ENCODE measurements at regions not wholly inside any gene's neighbourhood (a gene's known extent, or its start where the extent isn't known, plus 50 kb on each side); places are given as distances from the start of the nearest gene placed in this dataset.

DNA sequence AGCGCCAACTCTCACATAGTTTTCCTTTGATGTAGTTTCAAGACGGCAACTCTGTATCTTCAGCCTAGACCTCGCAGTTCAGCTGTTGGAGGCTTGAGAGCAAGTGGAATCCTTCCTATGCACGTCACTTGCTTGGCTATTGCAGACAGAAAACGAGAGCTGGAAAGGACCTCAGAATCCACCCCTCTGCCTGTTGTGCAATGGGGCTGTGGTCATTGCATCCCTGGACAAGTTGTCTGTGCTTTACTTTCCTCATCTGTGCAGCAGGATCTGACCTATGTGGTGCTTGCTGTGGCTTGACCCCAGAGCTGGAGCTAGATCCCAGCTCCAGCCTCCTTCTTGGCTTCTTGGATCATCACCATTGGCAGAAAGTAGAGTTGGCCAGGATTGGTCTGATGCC is 50.0 kb upstream of the IGSF21 start:
- no peak for TF ChIP-seq POLR2A (IDR thresholded peaks at IDR 0.05; ENCODE audit: low read depth, low read length)
- TF ChIP-seq TAF1 (IDR thresholded peaks at IDR 0.05; ENCODE audit: low read depth, low read length) = no peak
- TF ChIP-seq POLR2AphosphoS5 (IDR thresholded peaks at IDR 0.05; ENCODE audit: low read depth, low read length) = no peak
